HT1080 (cell line): ENCODE measurements at regions not wholly inside any gene's neighbourhood (a gene's known extent, or its start where the extent isn't known, plus 50 kb on each side); places are given as distances from the start of the nearest gene placed in this dataset.
A peak's percentile ranks its signal among the peaks of the same experiment; 100 is the strongest.
"Not testable (repeated sequence)": the region's sequence is repeated elsewhere in the genome, so short reads cannot be mapped to it uniquely, and the experiment has no call there.

ENCODE experiments used
- DNase-seq: peaks from one replicate; pipeline ENCODE4 v3.0.0-alpha.2; 2015; ENCODE audit warnings: low read depth

GRCh38 chr13:37510441-37510840 is 88.1 kb downstream of the POSTN start:
- DNase-seq: no peak

GRCh38 chr13:37505531-37505930 is 93.0 kb downstream of the POSTN start:
- DNase-seq: no peak

GRCh38 chr13:37504251-37504650 is 94.3 kb downstream of the POSTN start:
- no peak for DNase-seq

- no peak for DNase-seq
Observed at GRCh38 chr13:37503287-37503686, 95.3 kb downstream of the POSTN start.

- not testable (repeated sequence) for DNase-seq
Observed at GRCh38 chr13:37502303-37502993, 96.1 kb downstream of the POSTN start.

GRCh38 chr13:37501187-37501586 is 97.4 kb downstream of the POSTN start:
- DNase-seq: no peak

GRCh38 chr13:37495046-37495445 is 103.5 kb downstream of the POSTN start:
- peak; percentile 30 for DNase-seq

GRCh38 chr13:37493775-37494174 is 104.8 kb downstream of the POSTN start:
- no peak for DNase-seq

- peak; percentile 63 for DNase-seq
Observed at GRCh38 chr13:37492741-37493514, 105.6 kb downstream of the POSTN start.

GRCh38 chr13:37492075-37492474 is 106.5 kb downstream of the POSTN start:
- no peak for DNase-seq

- DNase-seq: no peak
Observed at GRCh38 chr13:37491661-37492060, 106.9 kb downstream of the POSTN start.

GRCh38 chr13:37490176-37490779 is 108.3 kb downstream of the POSTN start:
- DNase-seq: no peak

- DNase-seq: no peak
Observed at GRCh38 chr13:37488726-37489125, 109.8 kb downstream of the POSTN start.

GRCh38 chr13:37486171-37486681 is 112.3 kb downstream of the POSTN start:
- DNase-seq: no peak

GRCh38 chr13:37485756-37486155 is 112.8 kb downstream of the POSTN start:
- DNase-seq: no peak

GRCh38 chr13:37484056-37484455 is 114.5 kb downstream of the POSTN start:
- no peak for DNase-seq

- DNase-seq: no peak
Observed at GRCh38 chr13:37482331-37482730, 116.2 kb downstream of the POSTN start.

- no peak for DNase-seq
Observed at GRCh38 chr13:37481885-37482227, 116.7 kb downstream of the POSTN start.

GRCh38 chr13:37481011-37481884 is 117.3 kb downstream of the POSTN start:
- DNase-seq: peak; percentile 7

- no peak for DNase-seq
Observed at GRCh38 chr13:37479916-37480315, 118.7 kb downstream of the POSTN start.

GRCh38 chr13:37476874-37477273 is 121.7 kb downstream of the POSTN start:
- DNase-seq: no peak
